ENCODE measurements at regions not wholly inside any gene's neighbourhood (a gene's known extent, or its start where the extent isn't known, plus 50 kb on each side); places are given as distances from the start of the nearest gene placed in this dataset.

- Histone ChIP-seq H3K79me2 (ENCODE audit: low read length) (no peaks in the 10 kb centered on the region), H3K4me3 (ENCODE audit: low read length) (no peak overlapping the region), H3K9ac (ENCODE audit: low read length) (no peak overlapping the region), H3K27me3 (ENCODE audit: low read length) (peaks cover 2% of the 10 kb centered on the region; the same call in 1 of the 2 replicates), H3K4me2 (ENCODE audit: low read depth, low read length, poor library complexity, severe bottlenecking) (no peak overlapping the region), H3K9me3 (ENCODE audit: low read length) (no peaks in the 10 kb centered on the region), H3K36me3 (ENCODE audit: insufficient read depth, low read length) (no peaks in the 10 kb centered on the region), H3K27ac (ENCODE audit: low read length) (no peak overlapping the region), H3K4me1 (ENCODE audit: low read length) (no peaks in the 10 kb centered on the region), H2AFZ (ENCODE audit: low read length) (no peak overlapping the region), H3K9me2 (replicated peaks; ENCODE audit: insufficient read depth, low read length) (no peaks in the 10 kb centered on the region), H4K20me1 (ENCODE audit: insufficient read depth, low read depth, low read length) (no peaks in the 10 kb centered on the region)
- DNase-seq, result no peak
Observed at GRCh38 chr19:31952693-31953092, 392.7 kb upstream of the ZNF507 start.

- no peak overlapping the region for H3K4me3 ChIP-seq (ENCODE audit: low read length)
Observed at GRCh38 chr19:31955061-31955460, 390.3 kb upstream of the ZNF507 start.

GRCh38 chr19:31955884-31956283 is 389.5 kb upstream of the ZNF507 start:
- DNase-seq, result no peak
- Histone ChIP-seq H3K79me2 (ENCODE audit: low read length) (no peaks in the 10 kb centered on the region), H3K36me3 (ENCODE audit: insufficient read depth, low read length) (no peaks in the 10 kb centered on the region), H3K4me3 (ENCODE audit: low read length) (no peak overlapping the region), H3K4me2 (ENCODE audit: low read depth, low read length, poor library complexity, severe bottlenecking) (no peak overlapping the region), H3K4me1 (ENCODE audit: low read length) (no peaks in the 10 kb centered on the region), H3K9me2 (replicated peaks; ENCODE audit: insufficient read depth, low read length) (no peaks in the 10 kb centered on the region), H3K27ac (ENCODE audit: low read length) (no peak overlapping the region), H3K9me3 (ENCODE audit: low read length) (no peaks in the 10 kb centered on the region), H3K27me3 (ENCODE audit: low read length) (peaks cover 2% of the 10 kb centered on the region; the same call in 1 of the 2 replicates), H4K20me1 (ENCODE audit: insufficient read depth, low read depth, low read length) (no peaks in the 10 kb centered on the region), H2AFZ (ENCODE audit: low read length) (no peak overlapping the region), H3K9ac (ENCODE audit: low read length) (no peak overlapping the region)

More at GRCh38 chr19:31955061-31955460, 390.3 kb upstream of the ZNF507 start:
- Histone ChIP-seq H3K9me3 (ENCODE audit: low read length) (no peaks in the 10 kb centered on the region), H3K36me3 (ENCODE audit: insufficient read depth, low read length) (no peaks in the 10 kb centered on the region), H3K9me2 (replicated peaks; ENCODE audit: insufficient read depth, low read length) (no peaks in the 10 kb centered on the region), H3K27ac (ENCODE audit: low read length) (no peak overlapping the region), H2AFZ (ENCODE audit: low read length) (no peak overlapping the region), H3K9ac (ENCODE audit: low read length) (no peak overlapping the region), H3K4me1 (ENCODE audit: low read length) (no peaks in the 10 kb centered on the region), H3K79me2 (ENCODE audit: low read length) (no peaks in the 10 kb centered on the region), H3K4me2 (ENCODE audit: low read depth, low read length, poor library complexity, severe bottlenecking) (no peak overlapping the region), H4K20me1 (ENCODE audit: insufficient read depth, low read depth, low read length) (no peaks in the 10 kb centered on the region), H3K27me3 (ENCODE audit: low read length) (peaks cover 2% of the 10 kb centered on the region; the same call in 1 of the 2 replicates)
- DNase-seq, result no peak

GRCh38 chr19:31956771-31957392 is 388.5 kb upstream of the ZNF507 start:
- H3K79me2 ChIP-seq (ENCODE audit: low read length), result no peaks in the 10 kb centered on the region
- H3K9me3 ChIP-seq (ENCODE audit: low read length), result no peaks in the 10 kb centered on the region
- H3K9ac ChIP-seq (ENCODE audit: low read length), result no peak overlapping the region

GRCh38 chr19:31957711-31958110 is 387.7 kb upstream of the ZNF507 start:
- Histone ChIP-seq H3K79me2 (ENCODE audit: low read length) (no peaks in the 10 kb centered on the region), H3K27me3 (ENCODE audit: low read length) (peaks cover 2% of the 10 kb centered on the region; the same call in 1 of the 2 replicates), H3K4me1 (ENCODE audit: low read length) (no peaks in the 10 kb centered on the region), H3K27ac (ENCODE audit: low read length) (no peak overlapping the region), H3K9me3 (ENCODE audit: low read length) (no peaks in the 10 kb centered on the region), H3K36me3 (ENCODE audit: insufficient read depth, low read length) (no peaks in the 10 kb centered on the region), H3K4me2 (ENCODE audit: low read depth, low read length, poor library complexity, severe bottlenecking) (no peak overlapping the region), H3K4me3 (ENCODE audit: low read length) (no peak overlapping the region), H3K9ac (ENCODE audit: low read length) (no peak overlapping the region), H3K9me2 (replicated peaks; ENCODE audit: insufficient read depth, low read length) (no peaks in the 10 kb centered on the region), H4K20me1 (ENCODE audit: insufficient read depth, low read depth, low read length) (no peaks in the 10 kb centered on the region), H2AFZ (ENCODE audit: low read length) (no peak overlapping the region)
- DNase-seq, result no peak

More at GRCh38 chr19:31956771-31957392, 388.5 kb upstream of the ZNF507 start:
- Histone ChIP-seq H3K4me3 (ENCODE audit: low read length) (no peak overlapping the region), H3K4me2 (ENCODE audit: low read depth, low read length, poor library complexity, severe bottlenecking) (no peak overlapping the region), H2AFZ (ENCODE audit: low read length) (no peak overlapping the region), H3K27ac (ENCODE audit: low read length) (no peak overlapping the region), H3K4me1 (ENCODE audit: low read length) (no peaks in the 10 kb centered on the region), H4K20me1 (ENCODE audit: insufficient read depth, low read depth, low read length) (no peaks in the 10 kb centered on the region), H3K9me2 (replicated peaks; ENCODE audit: insufficient read depth, low read length) (no peaks in the 10 kb centered on the region), H3K27me3 (ENCODE audit: low read length) (peaks cover 2% of the 10 kb centered on the region; the same call in 1 of the 2 replicates), H3K36me3 (ENCODE audit: insufficient read depth, low read length) (no peaks in the 10 kb centered on the region)
- no peak for DNase-seq

- H2AFZ ChIP-seq (ENCODE audit: low read length), result no peak overlapping the region
- no peaks in the 10 kb centered on the region for H3K36me3 ChIP-seq (ENCODE audit: insufficient read depth, low read length)
- H3K27me3 ChIP-seq (ENCODE audit: low read length), result peaks cover 2% of the 10 kb centered on the region; the same call in 1 of the 2 replicates
- no peaks in the 10 kb centered on the region for H3K4me1 ChIP-seq (ENCODE audit: low read length)
- no peak overlapping the region for H3K4me3 ChIP-seq (ENCODE audit: low read length)
- no peak overlapping the region for H3K4me2 ChIP-seq (ENCODE audit: low read depth, low read length, poor library complexity, severe bottlenecking)
- H3K9ac ChIP-seq (ENCODE audit: low read length), result no peak overlapping the region
- no peaks in the 10 kb centered on the region for H3K9me3 ChIP-seq (ENCODE audit: low read length)
- H3K9me2 ChIP-seq (replicated peaks; ENCODE audit: insufficient read depth, low read length), result no peaks in the 10 kb centered on the region
- H3K79me2 ChIP-seq (ENCODE audit: low read length), result no peaks in the 10 kb centered on the region
- H4K20me1 ChIP-seq (ENCODE audit: insufficient read depth, low read depth, low read length), result no peaks in the 10 kb centered on the region
- DNase-seq, result no peak
- no peak overlapping the region for H3K27ac ChIP-seq (ENCODE audit: low read length)
Observed at GRCh38 chr19:31959527-31960018, 385.8 kb upstream of the ZNF507 start.

GRCh38 chr19:31960474-31960873 is 384.9 kb upstream of the ZNF507 start:
- H3K9ac ChIP-seq (ENCODE audit: low read length), result no peak overlapping the region
- no peaks in the 10 kb centered on the region for H3K9me2 ChIP-seq (replicated peaks; ENCODE audit: insufficient read depth, low read length)
- no peaks in the 10 kb centered on the region for H3K9me3 ChIP-seq (ENCODE audit: low read length)
- no peak overlapping the region for H3K27ac ChIP-seq (ENCODE audit: low read length)
- H4K20me1 ChIP-seq (ENCODE audit: insufficient read depth, low read depth, low read length), result no peaks in the 10 kb centered on the region
- no peaks in the 10 kb centered on the region for H3K4me1 ChIP-seq (ENCODE audit: low read length)
- H3K4me2 ChIP-seq (ENCODE audit: low read depth, low read length, poor library complexity, severe bottlenecking), result no peak overlapping the region
- no peaks in the 10 kb centered on the region for H3K36me3 ChIP-seq (ENCODE audit: insufficient read depth, low read length)
- H3K79me2 ChIP-seq (ENCODE audit: low read length), result no peaks in the 10 kb centered on the region
- no peaks in the 10 kb centered on the region for H3K27me3 ChIP-seq (ENCODE audit: low read length)
- H3K4me3 ChIP-seq (ENCODE audit: low read length), result no peak overlapping the region
- no peak for DNase-seq
- no peak overlapping the region for H2AFZ ChIP-seq (ENCODE audit: low read length)

GRCh38 chr19:31961191-31961590 is 384.2 kb upstream of the ZNF507 start:
- no peaks in the 10 kb centered on the region for H3K79me2 ChIP-seq (ENCODE audit: low read length)
- no peaks in the 10 kb centered on the region for H3K9me3 ChIP-seq (ENCODE audit: low read length)
- no peak overlapping the region for H3K4me2 ChIP-seq (ENCODE audit: low read depth, low read length, poor library complexity, severe bottlenecking)
- H4K20me1 ChIP-seq (ENCODE audit: insufficient read depth, low read depth, low read length), result no peaks in the 10 kb centered on the region
- no peaks in the 10 kb centered on the region for H3K27me3 ChIP-seq (ENCODE audit: low read length)
- no peaks in the 10 kb centered on the region for H3K36me3 ChIP-seq (ENCODE audit: insufficient read depth, low read length)
- no peak overlapping the region for H3K9ac ChIP-seq (ENCODE audit: low read length)
- H2AFZ ChIP-seq (ENCODE audit: low read length), result no peak overlapping the region
- no peak overlapping the region for H3K4me3 ChIP-seq (ENCODE audit: low read length)
- H3K9me2 ChIP-seq (replicated peaks; ENCODE audit: insufficient read depth, low read length), result no peaks in the 10 kb centered on the region
- no peak overlapping the region for H3K27ac ChIP-seq (ENCODE audit: low read length)
- H3K4me1 ChIP-seq (ENCODE audit: low read length), result no peaks in the 10 kb centered on the region
- no peak for DNase-seq
